SK-N-SH (cell line): ENCODE measurements at regions not wholly inside any gene's neighbourhood (a gene's known extent, or its start where the extent isn't known, plus 50 kb on each side); places are given as distances from the start of the nearest gene placed in this dataset.
"Not testable (repeated sequence)": the region's sequence is repeated elsewhere in the genome, so short reads cannot be mapped to it uniquely, and the experiment has no call there.

Experiments
- CTCF ChIA-PET: fragments of 300-600, 350-600 bp; formaldehyde crosslinking; extraction: SDS; loops from one replicate; lab custom pipeline; 2021; lab: Yijun Ruan, JAX
- POLR2A ChIA-PET: fragments of 350-600 bp; sonication (Branson Sonifier 250); formaldehyde crosslinking; extraction: SDS; loops from one replicate; lab custom pipeline; 2020; ENCODE audit warnings: antibody characterized with exemption, inconsistent platforms; lab: Yijun Ruan, JAX
- DNase-seq: peaks from one replicate; pipeline ENCODE4 v3.0.0; 2012
- H2AFZ ChIP-seq: fragments of 200-600 bp; sonication (generic); 2 replicates; pipeline ENCODE4 v1.8.1; 2016; ENCODE audit warnings: antibody characterized with exemption, mild to moderate bottlenecking, low read depth
- H3F3A ChIP-seq: fragments of 200-600 bp; sonication (generic); replicated peaks from 2 replicates; pipeline ENCODE3; 2016; ENCODE audit warnings: antibody characterized with exemption, mild to moderate bottlenecking; ENCODE audit not compliant: insufficient read depth
- H3K27ac ChIP-seq, 2 experiments: fragments of 200-500 bp in 1 of 2; fragments of 200-600 bp in 1 of 2; sonication (Bioruptor generic) in 1 of 2; sonication (generic), shearing (Covaris generic) in 1 of 2; 2 replicates each; pipeline versions ENCODE4 v1.5.1 to v1.6.1; 2014 to 2016; ENCODE audit warnings: low read depth in 2 of 2, inconsistent platforms in 1 of 2, low read length in 1 of 2, mild to moderate bottlenecking in 1 of 2, mixed read lengths in 1 of 2
- H3K27me3 ChIP-seq: fragments of 200-600 bp; sonication (generic), shearing (Covaris generic); 2 replicates; pipeline ENCODE4 v1.6.1; 2016; ENCODE audit warnings: mixed run types; ENCODE audit not compliant: insufficient read depth
- H3K36me3 ChIP-seq, 2 experiments: fragments of 200-500 bp in 1 of 2; fragments of 200-600 bp in 1 of 2; sonication (Bioruptor generic) in 1 of 2; sonication (generic) in 1 of 2; replicated peaks in 1 of 2; 2 replicates each; pipeline versions ENCODE3 to v1.5.1; 2014 to 2016; ENCODE audit warnings: low read length in 1 of 2, mild to moderate bottlenecking in 1 of 2; ENCODE audit not compliant: insufficient read depth in 2 of 2, control insufficient read depth in 1 of 2
- H3K4me1 ChIP-seq, 2 experiments: fragments of 200-500 bp in 1 of 2; fragments of 200-600 bp in 1 of 2; sonication (Bioruptor generic) in 1 of 2; sonication (generic), shearing (Covaris generic) in 1 of 2; 2 replicates each; pipeline versions ENCODE4 v1.5.1 to v1.6.1; 2014 to 2016; ENCODE audit warnings: low read depth in 1 of 2, low read length in 1 of 2, mixed run types in 1 of 2; ENCODE audit not compliant: insufficient read depth in 2 of 2, control insufficient read depth in 1 of 2
- H3K4me2 ChIP-seq: fragments of 200-600 bp; sonication (generic), shearing (Covaris generic); 2 replicates; pipeline ENCODE4 v1.6.1; 2017; ENCODE audit warnings: mixed run types
- H3K4me3 ChIP-seq, 2 experiments: fragments of 200-500 bp in 1 of 2; fragments of 200-600 bp in 1 of 2; sonication (Bioruptor generic) in 1 of 2; sonication (generic), shearing (Covaris generic) in 1 of 2; 2 replicates each; pipeline versions ENCODE4 v1.5.1 to v1.8.1; 2014 to 2016; ENCODE audit warnings: low read depth in 2 of 2, inconsistent platforms in 1 of 2, low read length in 1 of 2, mild to moderate bottlenecking in 1 of 2, mixed read lengths in 1 of 2, moderate library complexity in 1 of 2
- H3K79me2 ChIP-seq: fragments of 200-600 bp; sonication (generic); 2 replicates; pipeline ENCODE4 v1.8.1; 2017; ENCODE audit warnings: mild to moderate bottlenecking; ENCODE audit not compliant: insufficient read depth
- H3K9ac ChIP-seq: fragments of 200-600 bp; sonication (generic); 2 replicates; pipeline ENCODE4 v1.6.1; 2017; ENCODE audit warnings: mixed run types
- H3K9me2 ChIP-seq: fragments of 200-600 bp; sonication (generic); 2 replicates; pipeline ENCODE4 v1.6.1; 2017; ENCODE audit warnings: mixed run types
- H3K9me3 ChIP-seq: fragments of 200-600 bp; sonication (generic); 2 replicates; pipeline ENCODE4 v1.6.1; 2017; ENCODE audit warnings: mixed run types, mild to moderate bottlenecking, moderate library complexity
- H4K20me1 ChIP-seq: fragments of 200-600 bp; sonication (generic); 2 replicates; pipeline ENCODE4 v1.6.1; 2017; ENCODE audit warnings: mild to moderate bottlenecking, mixed run types; ENCODE audit not compliant: insufficient read depth
- CTCF ChIP-seq: fragments of 200-600 bp; sonication (generic); IDR thresholded peaks from 2 replicates; pipeline ENCODE4 v1.6.1; 2017; ENCODE audit warnings: antibody characterized with exemption, mild to moderate bottlenecking, moderate library complexity
- EP300 ChIP-seq, 2 experiments: IDR thresholded peaks; 2 replicates each; pipeline versions ENCODE4 v1.4.0 to v1.6.1; 2012; ENCODE audit warnings: borderline replicate concordance in 1 of 2, low read depth in 1 of 2, low read length in 1 of 2
- EZH2phosphoT487 ChIP-seq: fragments of 200-600 bp; sonication (generic); IDR thresholded peaks from 2 replicates; pipeline ENCODE4 v1.6.1; 2017; ENCODE audit warnings: low read depth, mixed run types, mild to moderate bottlenecking, antibody characterized with exemption, moderate library complexity, borderline replicate concordance
- GABPA ChIP-seq: IDR thresholded peaks from 2 replicates; pipeline ENCODE4 v1.4.0; 2012; ENCODE audit warnings: low read depth, mild to moderate bottlenecking
- MAX ChIP-seq: IDR thresholded peaks from 2 replicates; pipeline ENCODE4 v1.4.0; 2012; ENCODE audit warnings: low read depth
- NRF1 ChIP-seq: IDR thresholded peaks from 2 replicates; pipeline ENCODE4 v1.6.1; 2012; ENCODE audit warnings: low read depth, mild to moderate bottlenecking, low read length
- RAD21 ChIP-seq: IDR thresholded peaks from 2 replicates; pipeline ENCODE4 v1.6.1; 2012; ENCODE audit warnings: mild to moderate bottlenecking, low read length
- RXRA ChIP-seq: IDR thresholded peaks from 2 replicates; pipeline ENCODE4 v1.4.0; 2012; ENCODE audit warnings: low read depth, mild to moderate bottlenecking, borderline replicate concordance
- SIN3A ChIP-seq: IDR thresholded peaks from 2 replicates; pipeline ENCODE4 v1.6.1; 2012; ENCODE audit warnings: low read depth, mild to moderate bottlenecking, low read length, moderate library complexity, borderline replicate concordance
- SMC3 ChIP-seq: IDR thresholded peaks from 2 replicates; pipeline ENCODE4 v1.6.1; 2012; ENCODE audit warnings: low read depth, low read length, improper control_type of control experiment
- TAF1 ChIP-seq: IDR thresholded peaks from 2 replicates; pipeline ENCODE4 v1.6.1; 2012; ENCODE audit warnings: low read depth, mild to moderate bottlenecking, low read length, moderate library complexity, borderline replicate concordance
- YY1 ChIP-seq: IDR thresholded peaks from 2 replicates; pipeline ENCODE4 v1.4.0; 2012; ENCODE audit warnings: low read depth, mild to moderate bottlenecking
- ZBTB33 ChIP-seq: IDR thresholded peaks from 2 replicates; pipeline ENCODE4 v1.4.0; 2012; ENCODE audit warnings: low read depth, borderline replicate concordance
- WGBS: methylation state at CpG from one replicate; pipeline ENCODE4 v1.1.6; 2017; ENCODE audit warnings: low lambda C conversion rate; 5-methylcytosine and 5-hydroxymethylcytosine counted together

GRCh38 chr1:2851918-2852317 is 50.4 kb upstream of the TTC34 start:
- WGBS: 12% methylated on average over 12 of the region's 12 CpGs
- H3K4me1 ChIP-seq, H2AFZ ChIP-seq, H3K9ac ChIP-seq, H3K79me2 ChIP-seq, H3K9me2 ChIP-seq, H3K36me3 ChIP-seq, DNase-seq, H4K20me1 ChIP-seq, H3F3A ChIP-seq, H3K9me3 ChIP-seq, H3K4me3 ChIP-seq, H3K27me3 ChIP-seq, POLR2A ChIA-PET, CTCF ChIA-PET, H3K4me2 ChIP-seq, H3K27ac ChIP-seq: not testable (repeated sequence)

- no peaks in the 10 kb centered on the region for H3K9me3 ChIP-seq
- no peak overlapping the region for H2AFZ ChIP-seq
- H3K27ac ChIP-seq: no peak overlapping the region
- H3K4me3 ChIP-seq: no peak overlapping the region
- 3% methylated on average over 8 of the region's 9 CpGs for WGBS
- TF ChIP-seq RXRA (no peak), NRF1 (no peak), EZH2phosphoT487 (no peak), YY1 (no peak), EP300 (IDR thresholded peaks at IDR 0.05; ENCODE audit: borderline replicate concordance in 1 of 2, low read depth in 1 of 2, low read length in 1 of 2) (no peak), GABPA (no peak)
- DNase-seq: no peak
- no peaks in the 10 kb centered on the region for H3F3A ChIP-seq
- ChIA-PET CTCF (interaction anchor here (1.2 kb wide), 1 partner anchor 66 kb away, joined by 3 read pairs; no protein-coding TSS in a partner anchor), POLR2A (no interaction called here)
- no peak overlapping the region for H3K4me2 ChIP-seq
- H3K4me1 ChIP-seq: no peaks in the 10 kb centered on the region
- H3K9me2 ChIP-seq: no peaks in the 10 kb centered on the region
- H3K79me2 ChIP-seq: no peaks in the 10 kb centered on the region
- H3K27me3 ChIP-seq: no peaks in the 10 kb centered on the region
- no peaks in the 10 kb centered on the region for H3K36me3 ChIP-seq
- H4K20me1 ChIP-seq: no peaks in the 10 kb centered on the region
- H3K9ac ChIP-seq: no peak overlapping the region
Measured at GRCh38 chr1:2853711-2854110, 52.2 kb upstream of the TTC34 start.

GRCh38 chr1:2854151-2854550 is 52.7 kb upstream of the TTC34 start:
- no peaks in the 10 kb centered on the region for H3F3A ChIP-seq
- no peak for TF ChIP-seq ZBTB33
- TF ChIP-seq SIN3A: no peak
- TF ChIP-seq MAX: no peak
- TF ChIP-seq YY1: no peak
- no peak for TF ChIP-seq TAF1
- no peak for TF ChIP-seq SMC3
- TF ChIP-seq CTCF: no peak
- no peak for TF ChIP-seq RAD21
- CTCF ChIA-PET: interaction anchor here (1.2 kb wide), 1 partner anchor 67 kb away, joined by 3 read pairs; no protein-coding TSS in a partner anchor
- H3K9ac ChIP-seq: no peak overlapping the region
- H3K27ac ChIP-seq: no peak overlapping the region
- H3K9me3 ChIP-seq: no peaks in the 10 kb centered on the region
- 2% methylated on average over 12 of the region's 13 CpGs for WGBS
- H3K4me2 ChIP-seq: no peak overlapping the region
- no peaks in the 10 kb centered on the region for H3K9me2 ChIP-seq
- no peaks in the 10 kb centered on the region for H4K20me1 ChIP-seq
- no peak for DNase-seq
- no peaks in the 10 kb centered on the region for H3K36me3 ChIP-seq
- no peak overlapping the region for H2AFZ ChIP-seq
- no peaks in the 10 kb centered on the region for H3K79me2 ChIP-seq
- no peak overlapping the region for H3K4me3 ChIP-seq
- H3K4me1 ChIP-seq: no peaks in the 10 kb centered on the region
- H3K27me3 ChIP-seq: no peaks in the 10 kb centered on the region
- POLR2A ChIA-PET: no interaction called here
